MM.1S (cell line): ENCODE measurements at regions not wholly inside any gene's neighbourhood (a gene's known extent, or its start where the extent isn't known, plus 50 kb on each side); places are given as distances from the start of the nearest gene placed in this dataset.

ENCODE experiments used
- EZH2phosphoT487 ChIP-seq: fragments of 300-600 bp; sonication (generic); IDR thresholded peaks from 2 replicates; pipeline ENCODE4 v1.6.1; 2018; ENCODE audit warnings: antibody characterized with exemption, low read length
- TF ChIP-seq, protein P1 (sequence below): fragments of 300-600 bp; sonication (generic); IDR thresholded peaks from 2 replicates; pipeline ENCODE4 v1.5.1; 2016; ENCODE audit warnings: antibody characterized with exemption, low read length, mixed read lengths

DNA sequence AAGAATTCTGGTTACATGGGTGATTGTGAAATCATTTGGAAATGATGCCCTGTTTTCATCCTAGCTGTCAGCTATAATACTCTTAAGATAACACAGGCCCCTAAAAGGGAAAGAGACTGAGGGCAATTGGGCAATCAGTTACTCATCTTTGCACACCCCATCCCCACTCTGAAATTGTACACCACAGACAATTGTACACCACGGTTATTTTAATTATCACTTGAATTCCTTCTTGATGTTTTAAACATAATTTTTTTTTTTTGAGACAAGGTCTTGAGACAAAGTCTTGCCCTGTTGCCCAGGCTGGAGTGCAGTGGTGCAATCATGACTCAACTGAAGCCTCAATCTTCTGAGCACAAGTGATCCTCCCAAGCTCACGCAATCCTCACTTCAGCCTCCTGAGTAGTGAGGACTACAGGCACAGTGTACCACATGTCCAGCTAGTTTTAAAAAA is 862.4 kb upstream of the ACVR2A start:
- TF ChIP-seq, protein P1, sequence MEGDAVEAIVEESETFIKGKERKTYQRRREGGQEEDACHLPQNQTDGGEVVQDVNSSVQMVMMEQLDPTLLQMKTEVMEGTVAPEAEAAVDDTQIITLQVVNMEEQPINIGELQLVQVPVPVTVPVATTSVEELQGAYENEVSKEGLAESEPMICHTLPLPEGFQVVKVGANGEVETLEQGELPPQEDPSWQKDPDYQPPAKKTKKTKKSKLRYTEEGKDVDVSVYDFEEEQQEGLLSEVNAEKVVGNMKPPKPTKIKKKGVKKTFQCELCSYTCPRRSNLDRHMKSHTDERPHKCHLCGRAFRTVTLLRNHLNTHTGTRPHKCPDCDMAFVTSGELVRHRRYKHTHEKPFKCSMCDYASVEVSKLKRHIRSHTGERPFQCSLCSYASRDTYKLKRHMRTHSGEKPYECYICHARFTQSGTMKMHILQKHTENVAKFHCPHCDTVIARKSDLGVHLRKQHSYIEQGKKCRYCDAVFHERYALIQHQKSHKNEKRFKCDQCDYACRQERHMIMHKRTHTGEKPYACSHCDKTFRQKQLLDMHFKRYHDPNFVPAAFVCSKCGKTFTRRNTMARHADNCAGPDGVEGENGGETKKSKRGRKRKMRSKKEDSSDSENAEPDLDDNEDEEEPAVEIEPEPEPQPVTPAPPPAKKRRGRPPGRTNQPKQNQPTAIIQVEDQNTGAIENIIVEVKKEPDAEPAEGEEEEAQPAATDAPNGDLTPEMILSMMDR = no peak
- TF ChIP-seq EZH2phosphoT487 = no peak
